ENCODE measurements at regions not wholly inside any gene's neighbourhood (a gene's known extent, or its start where the extent isn't known, plus 50 kb on each side); places are given as distances from the start of the nearest gene placed in this dataset.
"Not testable (repeated sequence)": the region's sequence is repeated elsewhere in the genome, so short reads cannot be mapped to it uniquely, and the experiment has no call there.

GRCh38 chrX:112190646-112191045 is 108.1 kb upstream of the TRPC5 start:
- Histone ChIP-seq H3K4me3 (ENCODE audit: low read length) (no peak overlapping the region), H3K27ac (ENCODE audit: low read length) (no peak overlapping the region), H3K36me3 (ENCODE audit: control insufficient read depth, insufficient read depth, low read length) (no peaks in the 10 kb centered on the region), H3K9me3 (replicated peaks; ENCODE audit: control insufficient read depth, low read depth, low read length) (no peaks in the 10 kb centered on the region), H3K27me3 (ENCODE audit: control insufficient read depth, insufficient read depth, low read length) (peaks cover 2% of the 10 kb centered on the region), H3K4me1 (ENCODE audit: control insufficient read depth, insufficient read depth, low read length) (no peaks in the 10 kb centered on the region)
- DNase-seq = no peak
- no CpG with 5 or more reads among the region's 4 CpGs for WGBS (ENCODE audit: insufficient coverage)

GRCh38 chrX:112181361-112181760 is 98.8 kb upstream of the TRPC5 start:
- not testable (repeated sequence) for H3K36me3 ChIP-seq (ENCODE audit: control insufficient read depth, insufficient read depth, low read length); H3K4me3 ChIP-seq (ENCODE audit: low read length); H3K27ac ChIP-seq (ENCODE audit: low read length); H3K9me3 ChIP-seq (replicated peaks; ENCODE audit: control insufficient read depth, low read depth, low read length); DNase-seq; H3K27me3 ChIP-seq (ENCODE audit: control insufficient read depth, insufficient read depth, low read length); H3K4me1 ChIP-seq (ENCODE audit: control insufficient read depth, insufficient read depth, low read length)
- 49% methylated on average over 3 of the region's 3 CpGs for WGBS (ENCODE audit: insufficient coverage)

- Histone ChIP-seq H3K27ac (ENCODE audit: low read length) (no peak overlapping the region), H3K27me3 (ENCODE audit: control insufficient read depth, insufficient read depth, low read length) (peaks cover 7% of the 10 kb centered on the region), H3K4me3 (ENCODE audit: low read length) (no peak overlapping the region), H3K36me3 (ENCODE audit: control insufficient read depth, insufficient read depth, low read length) (no peaks in the 10 kb centered on the region), H3K9me3 (replicated peaks; ENCODE audit: control insufficient read depth, low read depth, low read length) (no peaks in the 10 kb centered on the region), H3K4me1 (ENCODE audit: control insufficient read depth, insufficient read depth, low read length) (no peaks in the 10 kb centered on the region)
- WGBS (ENCODE audit: insufficient coverage) = 67% methylated on average over 1 of the region's 2 CpGs
- no peak for DNase-seq
Observed at GRCh38 chrX:112164420-112164819, 81.8 kb upstream of the TRPC5 start.

GRCh38 chrX:112163906-112164305 is 81.3 kb upstream of the TRPC5 start:
- Histone ChIP-seq H3K4me3 (ENCODE audit: low read length) (no peak overlapping the region), H3K36me3 (ENCODE audit: control insufficient read depth, insufficient read depth, low read length) (no peaks in the 10 kb centered on the region), H3K9me3 (replicated peaks; ENCODE audit: control insufficient read depth, low read depth, low read length) (no peaks in the 10 kb centered on the region), H3K27ac (ENCODE audit: low read length) (no peak overlapping the region), H3K27me3 (ENCODE audit: control insufficient read depth, insufficient read depth, low read length) (peaks cover 7% of the 10 kb centered on the region), H3K4me1 (ENCODE audit: control insufficient read depth, insufficient read depth, low read length) (no peaks in the 10 kb centered on the region)
- no peak for DNase-seq
- WGBS (ENCODE audit: insufficient coverage) = no CpG with 5 or more reads among the region's 3 CpGs

GRCh38 chrX:112148397-112148796 is 65.8 kb upstream of the TRPC5 start:
- Histone ChIP-seq H3K4me1 (ENCODE audit: control insufficient read depth, insufficient read depth, low read length) (no peaks in the 10 kb centered on the region), H3K27me3 (ENCODE audit: control insufficient read depth, insufficient read depth, low read length) (peaks cover 2% of the 10 kb centered on the region), H3K4me3 (ENCODE audit: low read length) (no peak overlapping the region), H3K36me3 (ENCODE audit: control insufficient read depth, insufficient read depth, low read length) (no peaks in the 10 kb centered on the region), H3K27ac (ENCODE audit: low read length) (no peak overlapping the region), H3K9me3 (replicated peaks; ENCODE audit: control insufficient read depth, low read depth, low read length) (no peaks in the 10 kb centered on the region)
- WGBS (ENCODE audit: insufficient coverage) = no CpG with 5 or more reads among the region's 2 CpGs
- DNase-seq = no peak

- DNase-seq = peak; percentile 4
- WGBS (ENCODE audit: insufficient coverage) = no CpG with 5 or more reads among the region's 2 CpGs
Observed at GRCh38 chrX:112147206-112147605, 64.6 kb upstream of the TRPC5 start.

GRCh38 chrX:112137276-112137675 is 54.7 kb upstream of the TRPC5 start:
- no peaks in the 10 kb centered on the region for H3K4me1 ChIP-seq (ENCODE audit: control insufficient read depth, insufficient read depth, low read length)
- H3K27me3 ChIP-seq (ENCODE audit: control insufficient read depth, insufficient read depth, low read length) = no peaks in the 10 kb centered on the region
- H3K4me3 ChIP-seq (ENCODE audit: low read length) = no peak overlapping the region
- H3K27ac ChIP-seq (ENCODE audit: low read length) = no peak overlapping the region
- no peaks in the 10 kb centered on the region for H3K9me3 ChIP-seq (replicated peaks; ENCODE audit: control insufficient read depth, low read depth, low read length)
- H3K36me3 ChIP-seq (ENCODE audit: control insufficient read depth, insufficient read depth, low read length) = no peaks in the 10 kb centered on the region
- WGBS (ENCODE audit: insufficient coverage) = no CpG with 5 or more reads among the region's 4 CpGs
- no peak for DNase-seq

More at GRCh38 chrX:112147206-112147605, 64.6 kb upstream of the TRPC5 start:
- Histone ChIP-seq H3K9me3 (replicated peaks; ENCODE audit: control insufficient read depth, low read depth, low read length) (no peaks in the 10 kb centered on the region), H3K36me3 (ENCODE audit: control insufficient read depth, insufficient read depth, low read length) (no peaks in the 10 kb centered on the region), H3K4me1 (ENCODE audit: control insufficient read depth, insufficient read depth, low read length) (no peaks in the 10 kb centered on the region), H3K27me3 (ENCODE audit: control insufficient read depth, insufficient read depth, low read length) (peaks cover 2% of the 10 kb centered on the region), H3K4me3 (ENCODE audit: low read length) (no peak overlapping the region), H3K27ac (ENCODE audit: low read length) (no peak overlapping the region)
